HCT116 (cell line): ENCODE measurements at regions not wholly inside any gene's neighbourhood (a gene's known extent, or its start where the extent isn't known, plus 50 kb on each side); places are given as distances from the start of the nearest gene placed in this dataset.

Experiments
- CTCF ChIP-seq, 3 experiments: fragments of 200-600 bp in 1 of 3; sonication (generic) in 1 of 3; IDR thresholded peaks in 2 of 3; conservative IDR thresholded peaks in 1 of 3; 2 replicates each; pipeline ENCODE4 v1.5.1; 2012 to 2017; ENCODE audit warnings: low read depth in 2 of 3, low read length in 2 of 3, antibody characterized with exemption in 1 of 3, borderline replicate concordance in 1 of 3, control low read depth in 1 of 3, mild to moderate bottlenecking in 1 of 3, mixed read lengths in 1 of 3, mixed run types in 1 of 3, moderate library complexity in 1 of 3; ENCODE audit not compliant: insufficient read depth in 1 of 3
- EZH2 ChIP-seq: fragments of 200-600 bp; sonication (generic); IDR thresholded peaks from 2 replicates; pipeline ENCODE4 v1.6.1; 2017; ENCODE audit warnings: antibody characterized with exemption, mixed run types
- MAX ChIP-seq: IDR thresholded peaks from 2 replicates; pipeline ENCODE4 v1.6.1; 2012
- POLR2A ChIP-seq: IDR thresholded peaks from 2 replicates; pipeline ENCODE4 v1.7.0; 2011; ENCODE audit warnings: borderline replicate concordance; ENCODE audit not compliant: insufficient read depth, insufficient read length; ENCODE audit errors: extremely low read depth
- POLR2AphosphoS5 ChIP-seq: IDR thresholded peaks from 2 replicates; pipeline ENCODE4 v1.6.1; 2011; ENCODE audit warnings: mild to moderate bottlenecking, low read depth, low read length, moderate library complexity
- RAD21 ChIP-seq: IDR thresholded peaks from 2 replicates; pipeline ENCODE4 v1.6.1; 2012; ENCODE audit warnings: low read depth, mild to moderate bottlenecking
- REST ChIP-seq: IDR thresholded peaks from 2 replicates; pipeline ENCODE4 v1.6.1; 2012; ENCODE audit warnings: low read depth

GRCh38 chr16:56102906-56103305 is 88.4 kb upstream of the GNAO1 start:
- no peak for TF ChIP-seq REST
- no peak for TF ChIP-seq EZH2
- no peak for TF ChIP-seq CTCF (IDR thresholded peaks at IDR 0.05 in 2 of 3, conservative IDR thresholded peaks at IDR 0.05 in 1 of 3; ENCODE audit: borderline replicate concordance in 1 of 3, insufficient read depth in 1 of 3, low read depth in 2 of 3, low read length in 2 of 3)
- TF ChIP-seq RAD21, result no peak
- no peak for TF ChIP-seq POLR2AphosphoS5
- no peak for TF ChIP-seq POLR2A
- no peak for TF ChIP-seq MAX
